SKM-1 (cell line): ENCODE measurements at regions not wholly inside any gene's neighbourhood (a gene's known extent, or its start where the extent isn't known, plus 50 kb on each side); places are given as distances from the start of the nearest gene placed in this dataset.
"Not testable (repeated sequence)": the region's sequence is repeated elsewhere in the genome, so short reads cannot be mapped to it uniquely, and the experiment has no call there.

Experiments
- DNase-seq: peaks from one replicate; lab custom pipeline; 2025; ENCODE audit not compliant: unreplicated experiment; lab: John Stamatoyannopoulos, UW

DNA sequence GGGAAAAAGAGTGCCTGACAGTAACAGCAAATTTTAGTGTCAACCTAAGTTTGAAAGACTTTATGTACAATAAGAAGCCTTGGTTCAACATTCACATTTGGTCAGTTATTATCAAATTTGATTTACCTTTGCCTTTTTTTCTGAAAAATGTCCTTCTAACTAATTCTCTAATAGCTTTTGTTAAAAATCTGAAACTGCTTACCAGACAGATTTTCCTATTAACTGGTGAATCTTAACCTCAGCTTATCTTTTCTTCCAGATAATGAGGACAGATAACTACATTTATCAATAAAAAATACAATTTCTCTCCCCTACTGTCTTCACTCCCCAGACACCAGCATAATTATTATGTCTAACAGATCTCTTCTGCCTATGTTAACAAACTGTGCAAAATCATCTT is 988.5 kb downstream of the CDH18 start:
- DNase-seq, result no peak

DNA sequence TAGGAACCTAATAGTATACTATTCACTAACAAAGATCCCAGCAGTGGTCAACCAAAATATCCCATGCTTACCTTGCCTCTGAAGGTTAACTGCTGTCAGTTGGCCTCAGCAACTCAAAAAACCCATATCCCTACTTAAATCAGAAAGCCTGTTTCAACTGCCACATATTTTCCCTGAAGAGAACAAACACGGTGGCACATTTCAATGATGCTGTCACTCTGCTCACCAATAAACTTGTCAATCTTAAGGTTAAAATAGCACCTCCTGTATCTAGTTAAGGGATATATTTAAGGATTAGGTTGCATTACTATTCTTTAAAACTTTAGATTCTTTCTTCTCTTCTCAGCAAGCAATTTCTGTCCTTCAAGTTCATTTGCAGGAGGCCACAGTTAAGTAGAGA is 986.9 kb downstream of the CDH18 start:
- DNase-seq, result no peak

DNA sequence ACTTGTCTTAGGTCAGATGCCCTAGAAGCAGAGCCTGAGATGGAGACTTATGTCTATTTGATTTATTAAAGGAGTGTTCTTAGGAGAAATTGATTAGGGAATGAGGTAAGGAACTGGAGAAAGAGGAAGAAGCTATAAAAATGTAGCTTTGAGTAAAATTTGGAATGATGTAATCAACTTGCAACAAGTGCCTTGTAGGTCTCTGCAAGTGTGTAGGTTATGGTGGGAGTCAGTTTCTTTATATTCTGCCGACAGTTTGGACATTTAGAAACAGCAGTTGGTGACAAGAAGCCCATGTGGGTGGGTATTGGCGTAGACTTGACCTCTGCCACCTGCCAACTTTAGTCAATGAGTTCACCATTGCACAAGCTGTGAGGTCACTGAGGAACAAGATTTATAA is 986.5 kb downstream of the CDH18 start:
- no peak for DNase-seq

- no peak for DNase-seq
These were observed 985.9 kb downstream of the CDH18 start for GRCh38 chr5:19002111-19002510.

GRCh38 chr5:19018822-19019221 is 969.2 kb downstream of the CDH18 start:
- DNase-seq, result no peak

DNA sequence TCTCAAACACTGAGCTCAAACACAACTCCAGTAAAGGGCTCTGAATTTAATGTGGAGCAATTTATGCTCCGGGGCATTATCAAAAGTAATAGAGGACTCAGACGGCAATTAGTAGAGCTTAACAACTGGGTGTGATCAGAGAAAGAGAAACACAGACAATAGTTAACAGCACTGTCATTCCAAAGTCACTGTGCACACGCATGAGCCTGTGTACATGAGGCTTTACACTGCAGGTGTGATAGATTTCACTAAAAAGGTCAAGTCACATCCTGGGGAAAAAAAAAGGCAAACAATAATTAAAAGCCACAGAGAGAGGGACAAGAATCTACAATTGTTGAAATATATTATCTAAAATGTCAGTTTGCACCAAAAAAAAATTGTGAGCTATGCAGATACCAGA is 956.5 kb downstream of the CDH18 start:
- no peak for DNase-seq

DNA sequence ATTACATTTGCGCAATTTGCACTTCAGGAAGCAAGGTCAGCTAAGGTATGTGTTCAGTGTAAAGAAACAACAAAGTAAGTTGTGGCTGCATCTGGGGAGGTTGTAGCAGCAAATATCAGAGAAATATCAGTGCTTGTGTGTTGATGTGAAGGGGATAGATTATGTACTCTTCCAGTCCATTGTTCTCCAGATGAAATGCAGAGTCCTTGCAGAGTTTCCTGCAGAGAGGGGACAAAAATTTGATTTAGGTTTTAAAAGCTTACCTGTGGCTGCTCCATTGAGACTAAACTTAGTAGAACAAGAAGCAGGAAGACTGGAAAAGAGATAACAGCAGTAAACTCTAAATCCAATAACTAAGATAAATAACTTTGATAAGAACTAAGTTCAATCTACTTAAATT is 952.2 kb downstream of the CDH18 start:
- no peak for DNase-seq

GRCh38 chr5:19042106-19042505 is 945.9 kb downstream of the CDH18 start:
- DNase-seq, result no peak

DNA sequence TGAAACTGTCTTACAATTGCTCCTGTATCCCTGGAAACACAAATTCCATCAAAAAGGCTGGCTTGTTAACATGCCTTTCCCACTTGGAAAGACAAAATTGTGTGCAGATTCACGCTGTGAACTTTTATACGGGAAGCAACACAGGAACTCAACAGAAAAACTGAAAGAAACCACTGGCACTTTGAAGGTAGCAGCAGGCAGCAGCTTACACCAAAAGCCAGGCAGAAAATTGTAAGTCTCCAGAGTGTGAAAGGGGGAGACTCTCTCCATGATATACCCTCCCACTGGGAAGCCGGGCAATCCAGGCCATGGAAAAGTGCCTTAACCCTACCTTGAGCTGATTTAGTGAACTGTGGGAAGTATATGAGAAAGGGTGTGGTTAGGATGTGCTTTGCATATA is 943.7 kb downstream of the CDH18 start:
- DNase-seq, result no peak

- DNase-seq, result no peak
These were observed 942.9 kb downstream of the CDH18 start for GRCh38 chr5:19044931-19045695.

DNA sequence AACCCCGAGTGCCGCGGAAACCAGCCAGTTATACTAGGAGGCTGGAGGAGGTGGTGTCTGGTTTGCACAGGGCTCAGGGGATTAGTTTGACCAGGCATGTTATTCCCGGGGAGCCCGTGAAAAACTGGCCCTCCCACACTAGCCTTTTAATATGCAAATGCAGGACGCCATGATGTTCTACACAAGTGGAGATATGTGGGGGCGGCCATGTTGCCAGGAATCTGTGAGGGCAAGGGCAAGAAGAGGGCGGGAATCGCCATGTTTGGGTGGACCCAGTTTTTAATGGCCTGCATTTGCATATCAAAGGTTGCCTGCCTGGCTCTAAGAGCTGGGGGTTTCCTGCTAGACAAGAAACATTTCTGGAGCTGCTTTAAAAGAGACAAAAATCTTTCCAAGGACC is 940.7 kb downstream of the CDH18 start:
- DNase-seq, result no peak

DNA sequence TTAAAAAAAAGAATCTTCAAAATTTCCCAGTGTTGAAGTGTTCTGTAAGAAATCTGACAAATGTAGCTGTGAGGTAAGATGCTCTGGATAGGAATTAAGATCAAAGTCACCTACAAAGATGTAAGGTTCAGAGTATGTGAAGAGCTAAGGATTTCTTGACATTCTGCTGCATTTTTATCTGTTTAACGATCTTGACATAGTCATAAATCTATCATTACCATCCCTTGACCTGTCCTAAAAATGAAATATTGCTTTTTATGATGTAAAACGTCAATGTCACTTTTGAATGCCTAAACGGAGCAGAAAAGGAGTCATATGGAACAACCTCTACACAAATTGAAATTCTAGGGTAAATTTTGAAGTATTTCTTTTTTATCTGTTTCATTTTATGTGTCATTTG is 939.3 kb downstream of the CDH18 start:
- DNase-seq, result no peak

- DNase-seq, result no peak
These were observed 929.8 kb downstream of the CDH18 start for GRCh38 chr5:19058216-19058615.

- no peak for DNase-seq
These were observed 923.9 kb downstream of the CDH18 start for GRCh38 chr5:19064094-19064493.

GRCh38 chr5:19067741-19068140 is 920.3 kb downstream of the CDH18 start:
- no peak for DNase-seq

DNA sequence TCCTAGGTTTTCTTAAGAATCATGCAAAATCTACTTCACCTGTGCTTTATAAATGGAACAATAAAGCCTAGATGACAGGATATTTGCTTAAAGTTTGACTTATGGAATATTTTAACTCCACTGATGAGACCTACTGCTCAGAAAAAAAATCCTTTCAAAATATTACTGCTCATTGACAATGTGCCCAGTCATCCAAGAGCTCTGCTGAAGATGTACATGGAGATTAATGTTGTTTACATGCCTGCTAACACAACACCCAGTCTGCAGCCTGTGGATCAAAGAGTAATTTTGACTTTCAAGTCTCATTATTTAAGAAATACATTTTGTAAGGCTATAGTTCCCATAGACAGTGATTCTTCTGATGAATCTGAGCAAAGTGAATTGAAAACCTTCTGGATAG is 889.6 kb downstream of the CDH18 start:
- DNase-seq, result no peak

DNA sequence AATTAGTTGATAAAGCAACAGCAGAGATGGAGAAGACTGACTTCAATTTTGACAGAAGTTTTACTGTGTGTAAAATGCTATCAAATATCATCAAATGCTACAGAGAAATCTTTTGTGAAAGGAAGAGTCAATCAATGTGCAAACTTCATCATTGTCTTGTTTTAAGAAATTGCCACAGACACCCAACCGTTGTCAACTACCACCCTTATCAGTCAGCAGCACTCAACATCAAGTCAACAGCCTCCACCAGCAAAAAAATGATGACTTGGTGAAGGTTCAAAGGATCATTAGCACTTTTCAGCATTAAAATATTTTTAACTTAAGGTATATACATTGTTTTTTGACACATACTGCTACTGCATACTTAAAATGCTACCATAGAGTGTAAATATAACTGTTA is 888.8 kb downstream of the CDH18 start:
- no peak for DNase-seq

DNA sequence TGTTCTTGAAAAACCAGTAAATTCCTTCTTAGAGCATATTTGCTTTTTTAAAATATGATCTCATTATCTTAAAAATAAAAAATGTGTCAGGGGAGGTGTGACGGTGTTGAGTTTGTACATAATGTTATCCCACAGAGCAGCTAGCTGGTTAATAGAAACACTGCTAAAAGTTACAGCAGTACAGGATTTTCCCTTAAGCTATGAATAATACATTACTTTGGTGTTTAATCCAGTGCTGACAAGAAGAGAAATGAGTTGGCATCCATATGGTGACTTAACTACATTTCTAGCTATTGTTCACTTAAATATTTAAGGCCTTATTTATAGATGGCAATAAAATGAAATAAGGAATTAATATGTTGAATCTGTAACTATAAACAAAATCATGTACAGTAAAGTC is 883.1 kb downstream of the CDH18 start:
- no peak for DNase-seq

GRCh38 chr5:19122923-19123322 is 865.1 kb downstream of the CDH18 start:
- no peak for DNase-seq

- no peak for DNase-seq
These were observed 861.9 kb downstream of the CDH18 start for GRCh38 chr5:19125956-19126713.

DNA sequence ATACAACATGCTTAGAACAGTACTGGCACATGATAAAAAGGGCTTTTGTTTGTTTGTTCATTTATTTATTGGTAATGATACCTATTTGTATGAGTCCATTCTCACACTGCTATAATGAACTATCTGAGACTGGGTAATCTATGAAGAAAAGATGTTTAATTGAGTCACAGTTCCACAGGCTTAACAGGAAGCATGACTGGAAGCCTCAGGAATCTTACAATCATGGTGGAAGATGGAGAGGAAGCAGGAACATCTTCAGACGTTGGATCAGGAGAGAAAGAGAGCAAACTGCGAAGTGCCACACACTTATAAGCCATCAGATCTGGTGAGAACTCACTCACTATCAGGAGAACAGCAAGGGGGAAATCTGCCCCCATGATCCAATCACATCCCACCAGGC is 847.7 kb downstream of the CDH18 start:
- DNase-seq, result no peak

DNA sequence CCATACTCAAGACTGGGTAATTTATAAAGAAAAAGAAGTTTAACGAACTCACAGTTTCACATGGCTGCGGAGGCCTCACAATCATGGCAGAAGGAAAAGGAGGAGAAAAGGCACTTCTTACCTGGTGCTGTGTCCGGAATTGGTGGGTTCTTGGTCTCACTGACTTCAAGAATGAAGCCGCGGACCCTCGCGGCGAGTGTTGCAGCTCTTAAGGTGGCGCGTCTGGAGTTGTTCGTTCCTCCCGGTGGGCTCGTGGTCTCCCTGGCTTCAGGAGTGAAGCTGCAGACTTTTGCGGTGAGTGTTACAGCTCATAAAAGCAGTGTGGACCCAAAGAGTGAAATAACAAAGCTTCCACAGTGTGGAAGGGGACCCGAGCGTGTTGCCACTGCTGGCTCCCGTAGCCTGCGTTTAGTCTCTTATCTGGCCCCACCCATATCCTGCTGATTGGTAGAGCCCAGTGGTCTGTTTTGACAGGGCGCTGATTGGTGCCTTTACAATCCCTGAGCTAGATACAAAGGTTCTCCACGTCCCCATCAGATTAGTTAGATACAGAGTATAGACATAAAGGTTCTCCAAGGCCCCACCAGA is 846.0 kb downstream of the CDH18 start:
- DNase-seq, result not testable (repeated sequence)
